ENCODE measurements at regions not wholly inside any gene's neighbourhood (a gene's known extent, or its start where the extent isn't known, plus 50 kb on each side); places are given as distances from the start of the nearest gene placed in this dataset.

DNA sequence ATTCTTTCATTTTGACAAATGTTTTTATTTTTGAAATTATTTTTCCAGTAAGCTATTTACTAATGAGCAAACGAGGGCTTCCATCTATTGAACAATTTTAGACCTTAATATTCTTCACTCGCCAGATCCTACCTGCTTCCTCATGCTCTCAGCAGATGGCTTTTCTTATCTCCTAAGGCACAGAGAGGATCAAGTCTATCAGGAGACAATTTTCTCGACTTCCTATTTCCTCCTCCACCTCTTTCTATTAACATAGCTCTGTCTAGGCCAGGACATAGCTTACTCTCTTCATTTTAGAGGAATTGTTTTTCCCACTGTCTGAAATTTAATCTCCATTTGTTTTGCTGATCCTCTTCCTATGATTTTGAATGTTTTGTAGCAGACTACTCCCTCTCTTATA lies 87.0 kb upstream of the MAN1A1 start (continued):
- no peak for TF ChIP-seq CREB1 (CRISPR knock-in tag; IDR thresholded peaks at IDR 0.05; ENCODE audit: low read depth)
- no peak for TF ChIP-seq ZNF114 (CRISPR knock-in tag; IDR thresholded peaks at IDR 0.05)
- TF ChIP-seq ZNF331 (CRISPR knock-in tag; IDR thresholded peaks at IDR 0.05; ENCODE audit: low read depth) = no peak

DNA sequence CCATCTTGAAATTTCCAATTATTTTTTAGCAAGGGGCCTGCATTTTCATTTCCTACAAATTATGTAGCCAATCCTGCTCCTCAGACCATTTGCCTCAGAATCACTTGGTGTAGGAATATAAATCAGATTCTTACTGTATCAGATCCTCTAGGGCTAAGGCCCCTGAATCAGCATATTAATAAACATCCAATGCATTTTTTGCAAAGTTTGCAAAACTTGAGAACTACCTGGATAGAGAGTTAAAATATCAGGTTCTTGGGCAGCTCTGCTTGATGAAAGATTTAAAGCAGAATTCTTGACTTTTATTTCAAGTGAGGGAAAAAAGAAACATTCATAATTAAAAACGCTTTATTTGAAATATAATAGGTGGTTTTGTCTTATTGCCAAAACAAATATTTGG lies 82.2 kb upstream of the MAN1A1 start:
- H3K9me2 ChIP-seq (ENCODE audit: insufficient read depth) = no peaks in the 10 kb centered on the region
- H3K4me1 ChIP-seq (ENCODE audit: insufficient read depth) = no peaks in the 10 kb centered on the region
- TF ChIP-seq ZNF331 (CRISPR knock-in tag; IDR thresholded peaks at IDR 0.05; ENCODE audit: low read depth) = no peak
- TF ChIP-seq, protein P1, sequence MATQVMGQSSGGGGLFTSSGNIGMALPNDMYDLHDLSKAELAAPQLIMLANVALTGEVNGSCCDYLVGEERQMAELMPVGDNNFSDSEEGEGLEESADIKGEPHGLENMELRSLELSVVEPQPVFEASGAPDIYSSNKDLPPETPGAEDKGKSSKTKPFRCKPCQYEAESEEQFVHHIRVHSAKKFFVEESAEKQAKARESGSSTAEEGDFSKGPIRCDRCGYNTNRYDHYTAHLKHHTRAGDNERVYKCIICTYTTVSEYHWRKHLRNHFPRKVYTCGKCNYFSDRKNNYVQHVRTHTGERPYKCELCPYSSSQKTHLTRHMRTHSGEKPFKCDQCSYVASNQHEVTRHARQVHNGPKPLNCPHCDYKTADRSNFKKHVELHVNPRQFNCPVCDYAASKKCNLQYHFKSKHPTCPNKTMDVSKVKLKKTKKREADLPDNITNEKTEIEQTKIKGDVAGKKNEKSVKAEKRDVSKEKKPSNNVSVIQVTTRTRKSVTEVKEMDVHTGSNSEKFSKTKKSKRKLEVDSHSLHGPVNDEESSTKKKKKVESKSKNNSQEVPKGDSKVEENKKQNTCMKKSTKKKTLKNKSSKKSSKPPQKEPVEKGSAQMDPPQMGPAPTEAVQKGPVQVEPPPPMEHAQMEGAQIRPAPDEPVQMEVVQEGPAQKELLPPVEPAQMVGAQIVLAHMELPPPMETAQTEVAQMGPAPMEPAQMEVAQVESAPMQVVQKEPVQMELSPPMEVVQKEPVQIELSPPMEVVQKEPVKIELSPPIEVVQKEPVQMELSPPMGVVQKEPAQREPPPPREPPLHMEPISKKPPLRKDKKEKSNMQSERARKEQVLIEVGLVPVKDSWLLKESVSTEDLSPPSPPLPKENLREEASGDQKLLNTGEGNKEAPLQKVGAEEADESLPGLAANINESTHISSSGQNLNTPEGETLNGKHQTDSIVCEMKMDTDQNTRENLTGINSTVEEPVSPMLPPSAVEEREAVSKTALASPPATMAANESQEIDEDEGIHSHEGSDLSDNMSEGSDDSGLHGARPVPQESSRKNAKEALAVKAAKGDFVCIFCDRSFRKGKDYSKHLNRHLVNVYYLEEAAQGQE (IDR thresholded peaks at IDR 0.05; ENCODE audit: unreplicated experiment) = no peak
- TF ChIP-seq EZH2 (IDR thresholded peaks at IDR 0.05; ENCODE audit: low read depth, unreplicated experiment) = no peak
- no peak for TF ChIP-seq STAT1 (IDR thresholded peaks at IDR 0.05; ENCODE audit: unreplicated experiment)
- TF ChIP-seq POLR2AphosphoS5 (IDR thresholded peaks at IDR 0.05; ENCODE audit: low read depth) = no peak
- TF ChIP-seq, protein P2, sequence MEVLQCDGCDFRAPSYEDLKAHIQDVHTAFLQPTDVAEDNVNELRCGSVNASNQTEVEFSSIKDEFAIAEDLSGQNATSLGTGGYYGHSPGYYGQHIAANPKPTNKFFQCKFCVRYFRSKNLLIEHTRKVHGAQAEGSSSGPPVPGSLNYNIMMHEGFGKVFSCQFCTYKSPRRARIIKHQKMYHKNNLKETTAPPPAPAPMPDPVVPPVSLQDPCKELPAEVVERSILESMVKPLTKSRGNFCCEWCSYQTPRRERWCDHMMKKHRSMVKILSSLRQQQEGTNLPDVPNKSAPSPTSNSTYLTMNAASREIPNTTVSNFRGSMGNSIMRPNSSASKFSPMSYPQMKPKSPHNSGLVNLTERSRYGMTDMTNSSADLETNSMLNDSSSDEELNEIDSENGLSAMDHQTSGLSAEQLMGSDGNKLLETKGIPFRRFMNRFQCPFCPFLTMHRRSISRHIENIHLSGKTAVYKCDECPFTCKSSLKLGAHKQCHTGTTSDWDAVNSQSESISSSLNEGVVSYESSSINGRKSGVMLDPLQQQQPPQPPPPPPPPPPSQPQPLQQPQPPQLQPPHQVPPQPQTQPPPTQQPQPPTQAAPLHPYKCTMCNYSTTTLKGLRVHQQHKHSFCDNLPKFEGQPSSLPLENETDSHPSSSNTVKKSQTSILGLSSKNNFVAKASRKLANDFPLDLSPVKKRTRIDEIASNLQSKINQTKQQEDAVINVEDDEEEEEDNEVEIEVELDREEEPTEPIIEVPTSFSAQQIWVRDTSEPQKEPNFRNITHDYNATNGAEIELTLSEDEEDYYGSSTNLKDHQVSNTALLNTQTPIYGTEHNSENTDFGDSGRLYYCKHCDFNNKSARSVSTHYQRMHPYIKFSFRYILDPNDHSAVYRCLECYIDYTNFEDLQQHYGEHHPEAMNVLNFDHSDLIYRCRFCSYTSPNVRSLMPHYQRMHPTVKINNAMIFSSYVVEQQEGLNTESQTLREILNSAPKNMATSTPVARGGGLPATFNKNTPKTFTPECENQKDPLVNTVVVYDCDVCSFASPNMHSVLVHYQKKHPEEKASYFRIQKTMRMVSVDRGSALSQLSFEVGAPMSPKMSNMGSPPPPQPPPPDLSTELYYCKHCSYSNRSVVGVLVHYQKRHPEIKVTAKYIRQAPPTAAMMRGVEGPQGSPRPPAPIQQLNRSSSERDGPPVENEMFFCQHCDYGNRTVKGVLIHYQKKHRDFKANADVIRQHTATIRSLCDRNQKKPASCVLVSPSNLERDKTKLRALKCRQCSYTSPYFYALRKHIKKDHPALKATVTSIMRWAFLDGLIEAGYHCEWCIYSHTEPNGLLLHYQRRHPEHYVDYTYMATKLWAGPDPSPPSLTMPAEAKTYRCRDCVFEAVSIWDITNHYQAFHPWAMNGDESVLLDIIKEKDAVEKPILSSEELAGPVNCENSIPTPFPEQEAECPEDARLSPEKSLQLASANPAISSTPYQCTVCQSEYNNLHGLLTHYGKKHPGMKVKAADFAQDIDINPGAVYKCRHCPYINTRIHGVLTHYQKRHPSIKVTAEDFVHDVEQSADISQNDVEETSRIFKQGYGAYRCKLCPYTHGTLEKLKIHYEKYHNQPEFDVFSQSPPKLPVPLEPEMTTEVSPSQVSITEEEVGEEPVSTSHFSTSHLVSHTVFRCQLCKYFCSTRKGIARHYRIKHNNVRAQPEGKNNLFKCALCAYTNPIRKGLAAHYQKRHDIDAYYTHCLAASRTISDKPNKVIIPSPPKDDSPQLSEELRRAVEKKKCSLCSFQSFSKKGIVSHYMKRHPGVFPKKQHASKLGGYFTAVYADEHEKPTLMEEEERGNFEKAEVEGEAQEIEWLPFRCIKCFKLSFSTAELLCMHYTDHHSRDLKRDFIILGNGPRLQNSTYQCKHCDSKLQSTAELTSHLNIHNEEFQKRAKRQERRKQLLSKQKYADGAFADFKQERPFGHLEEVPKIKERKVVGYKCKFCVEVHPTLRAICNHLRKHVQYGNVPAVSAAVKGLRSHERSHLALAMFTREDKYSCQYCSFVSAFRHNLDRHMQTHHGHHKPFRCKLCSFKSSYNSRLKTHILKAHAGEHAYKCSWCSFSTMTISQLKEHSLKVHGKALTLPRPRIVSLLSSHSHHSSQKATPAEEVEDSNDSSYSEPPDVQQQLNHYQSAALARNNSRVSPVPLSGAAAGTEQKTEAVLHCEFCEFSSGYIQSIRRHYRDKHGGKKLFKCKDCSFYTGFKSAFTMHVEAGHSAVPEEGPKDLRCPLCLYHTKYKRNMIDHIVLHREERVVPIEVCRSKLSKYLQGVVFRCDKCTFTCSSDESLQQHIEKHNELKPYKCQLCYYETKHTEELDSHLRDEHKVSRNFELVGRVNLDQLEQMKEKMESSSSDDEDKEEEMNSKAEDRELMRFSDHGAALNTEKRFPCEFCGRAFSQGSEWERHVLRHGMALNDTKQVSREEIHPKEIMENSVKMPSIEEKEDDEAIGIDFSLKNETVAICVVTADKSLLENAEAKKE (CRISPR knock-in tag; IDR thresholded peaks at IDR 0.05) = no peak
- TF ChIP-seq, protein P3, sequence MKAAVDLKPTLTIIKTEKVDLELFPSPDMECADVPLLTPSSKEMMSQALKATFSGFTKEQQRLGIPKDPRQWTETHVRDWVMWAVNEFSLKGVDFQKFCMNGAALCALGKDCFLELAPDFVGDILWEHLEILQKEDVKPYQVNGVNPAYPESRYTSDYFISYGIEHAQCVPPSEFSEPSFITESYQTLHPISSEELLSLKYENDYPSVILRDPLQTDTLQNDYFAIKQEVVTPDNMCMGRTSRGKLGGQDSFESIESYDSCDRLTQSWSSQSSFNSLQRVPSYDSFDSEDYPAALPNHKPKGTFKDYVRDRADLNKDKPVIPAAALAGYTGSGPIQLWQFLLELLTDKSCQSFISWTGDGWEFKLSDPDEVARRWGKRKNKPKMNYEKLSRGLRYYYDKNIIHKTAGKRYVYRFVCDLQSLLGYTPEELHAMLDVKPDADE (IDR thresholded peaks at IDR 0.05) = no peak
- no peak for TF ChIP-seq JUNB (IDR thresholded peaks at IDR 0.05; ENCODE audit: unreplicated experiment)
- no peak for TF ChIP-seq NANOG (IDR thresholded peaks at IDR 0.05; ENCODE audit: borderline replicate concordance)
- TF ChIP-seq ZNF114 (CRISPR knock-in tag; IDR thresholded peaks at IDR 0.05) = no peak
- TF ChIP-seq CREB1 (CRISPR knock-in tag; IDR thresholded peaks at IDR 0.05; ENCODE audit: low read depth) = no peak
- TF ChIP-seq EZH2phosphoT487 (IDR thresholded peaks at IDR 0.05; ENCODE audit: unreplicated experiment) = no peak
- TF ChIP-seq, protein P4, sequence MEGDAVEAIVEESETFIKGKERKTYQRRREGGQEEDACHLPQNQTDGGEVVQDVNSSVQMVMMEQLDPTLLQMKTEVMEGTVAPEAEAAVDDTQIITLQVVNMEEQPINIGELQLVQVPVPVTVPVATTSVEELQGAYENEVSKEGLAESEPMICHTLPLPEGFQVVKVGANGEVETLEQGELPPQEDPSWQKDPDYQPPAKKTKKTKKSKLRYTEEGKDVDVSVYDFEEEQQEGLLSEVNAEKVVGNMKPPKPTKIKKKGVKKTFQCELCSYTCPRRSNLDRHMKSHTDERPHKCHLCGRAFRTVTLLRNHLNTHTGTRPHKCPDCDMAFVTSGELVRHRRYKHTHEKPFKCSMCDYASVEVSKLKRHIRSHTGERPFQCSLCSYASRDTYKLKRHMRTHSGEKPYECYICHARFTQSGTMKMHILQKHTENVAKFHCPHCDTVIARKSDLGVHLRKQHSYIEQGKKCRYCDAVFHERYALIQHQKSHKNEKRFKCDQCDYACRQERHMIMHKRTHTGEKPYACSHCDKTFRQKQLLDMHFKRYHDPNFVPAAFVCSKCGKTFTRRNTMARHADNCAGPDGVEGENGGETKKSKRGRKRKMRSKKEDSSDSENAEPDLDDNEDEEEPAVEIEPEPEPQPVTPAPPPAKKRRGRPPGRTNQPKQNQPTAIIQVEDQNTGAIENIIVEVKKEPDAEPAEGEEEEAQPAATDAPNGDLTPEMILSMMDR (conservative IDR thresholded peaks at IDR 0.05; ENCODE audit: low read depth in 2 of 2) = no peak
- no peaks in the 10 kb centered on the region; the same call in 2 of the 3 replicates for H3K4me1 Mint-ChIP-seq
- H3K36me3 Mint-ChIP-seq (ENCODE audit: low read depth) = no peaks in the 10 kb centered on the region
- H3K27me3 Mint-ChIP-seq (ENCODE audit: insufficient read depth, low read depth, poor library complexity) = no peaks in the 10 kb centered on the region
- H3K36me3 ChIP-seq (ENCODE audit: insufficient read depth) = no peaks in the 10 kb centered on the region
- ATAC-seq (no peak), DNase-seq (ENCODE audit: low spot score) (no peak)
- H3K27ac Mint-ChIP-seq = no peak overlapping the region
- H3K4me3 ChIP-seq = no peak overlapping the region
- no peak overlapping the region for H3K4me2 ChIP-seq
- no peak overlapping the region for H3K27ac ChIP-seq (ENCODE audit: low read depth)
- no peaks in the 10 kb centered on the region for H4K20me1 ChIP-seq (replicated peaks; ENCODE audit: insufficient read depth)
- no peak overlapping the region for H3K4me3 Mint-ChIP-seq
- no peaks in the 10 kb centered on the region for H3K9me3 Mint-ChIP-seq
- H2AFZ ChIP-seq = no peak overlapping the region
- H3K79me2 ChIP-seq (replicated peaks; ENCODE audit: insufficient read depth) = no peaks in the 10 kb centered on the region
- no peaks in the 10 kb centered on the region for H3F3A ChIP-seq (replicated peaks; ENCODE audit: low read depth)
- no peaks in the 10 kb centered on the region for H3K27me3 ChIP-seq (ENCODE audit: insufficient read depth)
